Breast epithelium (tissue), 3 donors: ENCODE measurements at regions not wholly inside any gene's neighbourhood (a gene's known extent, or its start where the extent isn't known, plus 50 kb on each side); places are given as distances from the start of the nearest gene placed in this dataset.
"Not testable (repeated sequence)": the region's sequence is repeated elsewhere in the genome, so short reads cannot be mapped to it uniquely, and the experiment has no call there.

ENCODE experiments used
- POLR2A ChIP-seq: fragments of 450-650 bp; IDR thresholded peaks from one replicate; pipeline ENCODE4 v1.6.1; 2016; ENCODE audit warnings: antibody characterized with exemption, mild to moderate bottlenecking, moderate library complexity
- POLR2AphosphoS5 ChIP-seq, 3 donors: sonication (generic); formaldehyde crosslinking; IDR thresholded peaks; one replicate each; pipeline ENCODE4 v1.6.1; 2017; ENCODE audit warnings: antibody characterized with exemption in 3 of 3
- TF ChIP-seq, protein P1 (sequence below), 3 donors: fragments of 450-650 bp; IDR thresholded peaks; one replicate each; pipeline ENCODE4 v1.5.1; 2016 to 2017; ENCODE audit warnings: antibody characterized with exemption in 3 of 3, mild to moderate bottlenecking in 3 of 3, moderate library complexity in 3 of 3

GRCh38 chr11:71709541-71709940 is 123.5 kb upstream of the DEFB108B start:
- TF ChIP-seq, protein P1, sequence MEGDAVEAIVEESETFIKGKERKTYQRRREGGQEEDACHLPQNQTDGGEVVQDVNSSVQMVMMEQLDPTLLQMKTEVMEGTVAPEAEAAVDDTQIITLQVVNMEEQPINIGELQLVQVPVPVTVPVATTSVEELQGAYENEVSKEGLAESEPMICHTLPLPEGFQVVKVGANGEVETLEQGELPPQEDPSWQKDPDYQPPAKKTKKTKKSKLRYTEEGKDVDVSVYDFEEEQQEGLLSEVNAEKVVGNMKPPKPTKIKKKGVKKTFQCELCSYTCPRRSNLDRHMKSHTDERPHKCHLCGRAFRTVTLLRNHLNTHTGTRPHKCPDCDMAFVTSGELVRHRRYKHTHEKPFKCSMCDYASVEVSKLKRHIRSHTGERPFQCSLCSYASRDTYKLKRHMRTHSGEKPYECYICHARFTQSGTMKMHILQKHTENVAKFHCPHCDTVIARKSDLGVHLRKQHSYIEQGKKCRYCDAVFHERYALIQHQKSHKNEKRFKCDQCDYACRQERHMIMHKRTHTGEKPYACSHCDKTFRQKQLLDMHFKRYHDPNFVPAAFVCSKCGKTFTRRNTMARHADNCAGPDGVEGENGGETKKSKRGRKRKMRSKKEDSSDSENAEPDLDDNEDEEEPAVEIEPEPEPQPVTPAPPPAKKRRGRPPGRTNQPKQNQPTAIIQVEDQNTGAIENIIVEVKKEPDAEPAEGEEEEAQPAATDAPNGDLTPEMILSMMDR (IDR thresholded peaks at IDR 0.05) = not testable (repeated sequence)
- TF ChIP-seq POLR2A; POLR2AphosphoS5 (IDR thresholded peaks at IDR 0.05): not testable (repeated sequence)
